LNCAP (cell line): ENCODE measurements at regions not wholly inside any gene's neighbourhood (a gene's known extent, or its start where the extent isn't known, plus 50 kb on each side); places are given as distances from the start of the nearest gene placed in this dataset.

Experiments used
- TF ChIP-seq, protein P1 (sequence below): fragments of 450-650 bp; IDR thresholded peaks from 2 replicates; pipeline ENCODE4 v1.5.1; 2017; ENCODE audit warnings: mild to moderate bottlenecking

DNA sequence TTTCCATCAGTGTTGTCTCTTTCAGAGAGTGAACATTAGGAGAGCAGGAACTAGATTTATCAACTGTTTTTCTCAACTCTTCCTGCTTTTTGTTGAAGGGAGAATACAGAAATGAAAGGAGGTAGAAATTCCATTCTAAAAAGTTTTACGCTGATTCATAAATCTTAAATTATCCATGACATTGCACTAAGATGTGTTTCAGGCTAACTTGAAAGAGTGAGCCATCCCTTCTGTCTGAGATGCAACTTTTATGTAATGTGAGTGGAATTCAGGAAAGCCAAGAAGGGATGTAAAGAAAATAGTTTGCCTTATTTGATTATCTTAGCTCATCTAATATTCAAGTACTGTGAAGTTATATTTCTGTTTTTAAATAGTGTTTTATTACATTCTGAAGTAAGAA, 349.5 kb upstream of the RGS6 start:
- TF ChIP-seq, protein P1, sequence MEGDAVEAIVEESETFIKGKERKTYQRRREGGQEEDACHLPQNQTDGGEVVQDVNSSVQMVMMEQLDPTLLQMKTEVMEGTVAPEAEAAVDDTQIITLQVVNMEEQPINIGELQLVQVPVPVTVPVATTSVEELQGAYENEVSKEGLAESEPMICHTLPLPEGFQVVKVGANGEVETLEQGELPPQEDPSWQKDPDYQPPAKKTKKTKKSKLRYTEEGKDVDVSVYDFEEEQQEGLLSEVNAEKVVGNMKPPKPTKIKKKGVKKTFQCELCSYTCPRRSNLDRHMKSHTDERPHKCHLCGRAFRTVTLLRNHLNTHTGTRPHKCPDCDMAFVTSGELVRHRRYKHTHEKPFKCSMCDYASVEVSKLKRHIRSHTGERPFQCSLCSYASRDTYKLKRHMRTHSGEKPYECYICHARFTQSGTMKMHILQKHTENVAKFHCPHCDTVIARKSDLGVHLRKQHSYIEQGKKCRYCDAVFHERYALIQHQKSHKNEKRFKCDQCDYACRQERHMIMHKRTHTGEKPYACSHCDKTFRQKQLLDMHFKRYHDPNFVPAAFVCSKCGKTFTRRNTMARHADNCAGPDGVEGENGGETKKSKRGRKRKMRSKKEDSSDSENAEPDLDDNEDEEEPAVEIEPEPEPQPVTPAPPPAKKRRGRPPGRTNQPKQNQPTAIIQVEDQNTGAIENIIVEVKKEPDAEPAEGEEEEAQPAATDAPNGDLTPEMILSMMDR, result no peak

DNA sequence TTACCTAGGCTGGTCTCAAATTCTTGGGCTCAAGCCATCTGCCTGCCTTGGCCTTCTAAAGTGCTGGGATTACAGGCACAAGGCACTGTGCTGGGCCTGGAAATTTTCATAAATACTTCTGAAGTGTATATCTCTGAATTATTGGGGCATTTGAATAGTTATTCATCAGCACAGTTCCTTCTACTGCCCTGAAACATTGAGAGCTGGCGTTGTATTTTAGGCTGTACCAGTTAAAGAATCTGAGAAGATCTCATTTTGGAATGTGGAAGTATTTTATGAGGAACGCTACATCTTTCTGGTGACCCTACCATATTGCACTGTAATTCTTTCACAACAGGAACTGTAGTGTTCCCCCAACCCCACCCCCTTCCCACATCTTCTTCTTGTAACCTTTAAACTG, 349.0 kb upstream of the RGS6 start:
- TF ChIP-seq, protein P1, result no peak

DNA sequence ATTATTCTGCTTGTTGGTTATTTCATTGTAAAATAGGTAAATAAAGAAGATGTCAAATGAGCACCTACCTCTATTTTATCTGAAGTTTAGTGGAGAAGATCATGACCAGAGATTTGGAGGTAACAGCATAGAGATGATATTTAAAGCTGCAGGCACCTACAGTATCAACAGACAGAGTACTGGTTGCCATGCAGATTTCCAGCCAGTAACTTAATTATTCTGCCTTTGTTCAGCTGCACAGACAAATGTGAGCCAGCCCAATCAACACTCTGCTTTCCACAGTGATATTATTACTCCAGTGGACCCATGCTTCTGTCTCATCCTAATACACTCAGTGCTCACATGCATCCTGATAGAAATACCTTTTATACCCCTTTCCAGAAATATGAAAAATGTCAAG, 348.5 kb upstream of the RGS6 start:
- TF ChIP-seq, protein P1, result no peak

DNA sequence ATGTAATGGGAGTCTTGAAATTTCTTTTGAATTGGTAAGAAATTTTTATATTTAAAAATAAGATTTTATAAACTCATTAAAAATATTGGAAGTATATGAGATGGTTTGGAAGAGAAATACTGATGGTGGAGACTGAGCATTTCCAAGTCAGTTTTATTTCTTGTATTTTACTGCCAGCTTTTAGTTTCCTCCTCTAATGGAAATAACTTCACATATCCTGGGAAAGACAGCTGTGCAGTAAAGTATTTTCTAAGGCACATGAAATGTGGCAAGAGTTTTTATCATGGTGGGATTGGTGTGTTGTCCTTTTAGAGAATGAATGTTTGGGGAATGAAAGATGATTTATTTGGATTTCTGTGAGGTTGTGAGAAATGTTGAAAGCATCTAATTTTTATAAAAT, 346.9 kb upstream of the RGS6 start:
- TF ChIP-seq, protein P1, result no peak

DNA sequence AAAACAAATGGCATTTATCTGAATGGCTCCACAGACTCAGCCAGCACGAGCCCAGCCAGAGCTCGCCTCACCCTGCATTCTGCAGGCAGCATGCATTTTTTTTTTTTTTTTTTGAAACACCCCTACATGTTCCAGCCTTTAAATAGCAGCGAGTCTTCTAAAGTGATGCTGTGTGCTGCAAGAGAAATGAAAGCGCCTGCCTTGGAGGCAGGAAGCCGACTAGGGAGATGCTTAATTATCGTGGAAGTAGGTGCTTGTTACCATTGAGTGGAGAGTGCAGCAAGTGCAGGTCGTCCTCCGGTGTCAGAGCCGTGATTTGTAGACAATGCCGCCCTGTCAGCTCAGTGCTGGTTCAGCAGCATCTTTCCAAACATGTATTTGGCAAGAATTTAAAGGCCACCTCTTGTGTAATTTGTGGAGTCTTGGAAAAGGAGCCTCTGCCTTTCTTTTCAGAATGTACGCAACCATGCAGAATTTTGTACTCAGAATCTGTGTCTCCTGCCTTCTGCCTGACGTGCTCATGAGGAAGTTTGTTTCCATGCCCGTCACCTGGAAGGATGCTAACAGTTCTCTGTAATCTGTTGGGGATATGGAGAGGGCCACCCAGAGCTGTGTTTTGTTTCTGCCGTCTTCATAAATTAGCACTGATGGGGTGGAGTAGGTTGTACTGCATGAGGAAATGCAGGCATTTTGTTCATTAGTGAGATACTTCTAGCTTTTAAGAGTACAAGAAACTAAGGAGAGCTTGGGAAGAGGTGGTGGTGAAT, 345.9 kb upstream of the RGS6 start:
- TF ChIP-seq, protein P1, result no peak

DNA sequence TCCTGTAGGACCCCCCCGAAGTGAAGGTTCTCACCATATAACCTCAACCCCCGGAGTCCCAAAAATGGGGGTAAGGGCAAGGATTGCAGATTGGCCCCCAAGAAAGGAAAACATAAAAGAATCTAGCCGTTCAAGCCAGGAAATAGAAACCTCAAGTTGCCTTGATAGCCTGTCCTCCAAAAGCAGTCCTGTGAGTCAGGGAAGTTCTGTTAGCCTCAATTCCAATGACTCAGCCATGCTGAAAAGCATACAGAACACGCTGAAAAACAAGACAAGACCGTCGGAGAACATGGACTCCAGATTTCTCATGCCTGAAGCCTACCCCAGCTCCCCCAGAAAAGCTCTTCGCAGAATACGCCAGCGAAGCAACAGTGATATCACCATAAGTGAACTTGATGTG, 344.2 kb upstream of the RGS6 start:
- TF ChIP-seq, protein P1, result no peak

DNA sequence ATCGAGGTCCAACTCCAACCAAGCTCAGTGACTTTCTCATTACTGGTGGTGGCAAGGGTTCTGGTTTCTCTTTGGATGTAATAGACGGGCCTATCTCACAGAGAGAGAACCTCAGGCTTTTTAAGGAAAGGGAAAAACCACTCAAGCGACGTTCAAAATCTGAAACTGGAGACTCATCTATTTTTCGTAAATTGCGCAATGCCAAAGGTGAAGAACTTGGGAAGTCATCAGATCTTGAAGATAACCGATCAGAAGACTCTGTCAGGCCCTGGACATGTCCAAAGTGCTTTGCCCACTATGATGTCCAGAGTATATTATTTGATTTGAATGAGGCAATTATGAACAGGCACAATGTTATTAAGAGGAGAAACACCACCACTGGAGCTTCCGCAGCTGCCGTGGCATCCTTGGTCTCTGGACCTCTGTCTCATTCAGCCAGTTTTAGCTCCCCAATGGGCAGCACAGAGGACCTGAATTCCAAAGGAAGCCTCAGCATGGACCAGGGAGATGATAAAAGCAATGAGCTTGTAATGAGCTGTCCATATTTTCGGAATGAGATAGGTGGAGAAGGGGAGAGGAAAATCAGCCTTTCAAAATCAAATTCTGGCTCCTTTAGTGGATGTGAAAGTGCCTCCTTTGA, 343.5 kb upstream of the RGS6 start:
- TF ChIP-seq, protein P1, result no peak
